ENCODE measurements at regions not wholly inside any gene's neighbourhood (a gene's known extent, or its start where the extent isn't known, plus 50 kb on each side); places are given as distances from the start of the nearest gene placed in this dataset.

DNA sequence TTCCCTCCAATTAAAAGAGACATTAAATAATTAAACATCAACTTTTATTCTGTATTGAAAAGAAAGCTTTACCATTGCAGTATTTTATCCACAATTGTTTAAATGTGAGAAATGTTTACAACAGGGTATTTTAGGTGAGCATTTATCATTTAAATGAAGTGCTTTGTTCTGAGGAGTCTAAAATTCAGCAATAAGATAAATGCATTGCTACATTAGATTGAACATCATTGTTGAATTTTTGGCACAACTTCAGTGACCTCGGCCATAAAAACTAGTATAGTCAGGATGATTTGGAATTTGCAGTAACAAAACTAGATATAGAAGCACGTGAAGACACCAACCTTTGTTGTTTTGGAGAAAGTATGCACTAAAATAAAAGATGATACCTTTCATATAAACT lies 692.9 kb downstream of the USP25 start:
- TF ChIP-seq, protein P1, sequence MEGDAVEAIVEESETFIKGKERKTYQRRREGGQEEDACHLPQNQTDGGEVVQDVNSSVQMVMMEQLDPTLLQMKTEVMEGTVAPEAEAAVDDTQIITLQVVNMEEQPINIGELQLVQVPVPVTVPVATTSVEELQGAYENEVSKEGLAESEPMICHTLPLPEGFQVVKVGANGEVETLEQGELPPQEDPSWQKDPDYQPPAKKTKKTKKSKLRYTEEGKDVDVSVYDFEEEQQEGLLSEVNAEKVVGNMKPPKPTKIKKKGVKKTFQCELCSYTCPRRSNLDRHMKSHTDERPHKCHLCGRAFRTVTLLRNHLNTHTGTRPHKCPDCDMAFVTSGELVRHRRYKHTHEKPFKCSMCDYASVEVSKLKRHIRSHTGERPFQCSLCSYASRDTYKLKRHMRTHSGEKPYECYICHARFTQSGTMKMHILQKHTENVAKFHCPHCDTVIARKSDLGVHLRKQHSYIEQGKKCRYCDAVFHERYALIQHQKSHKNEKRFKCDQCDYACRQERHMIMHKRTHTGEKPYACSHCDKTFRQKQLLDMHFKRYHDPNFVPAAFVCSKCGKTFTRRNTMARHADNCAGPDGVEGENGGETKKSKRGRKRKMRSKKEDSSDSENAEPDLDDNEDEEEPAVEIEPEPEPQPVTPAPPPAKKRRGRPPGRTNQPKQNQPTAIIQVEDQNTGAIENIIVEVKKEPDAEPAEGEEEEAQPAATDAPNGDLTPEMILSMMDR (conservative IDR thresholded peaks at IDR 0.05): no peak
- TF ChIP-seq ZFX (IDR thresholded peaks at IDR 0.05): no peak

All from C4-2B (cell line).